ENCODE measurements at regions not wholly inside any gene's neighbourhood (a gene's known extent, or its start where the extent isn't known, plus 50 kb on each side); places are given as distances from the start of the nearest gene placed in this dataset.

DNA sequence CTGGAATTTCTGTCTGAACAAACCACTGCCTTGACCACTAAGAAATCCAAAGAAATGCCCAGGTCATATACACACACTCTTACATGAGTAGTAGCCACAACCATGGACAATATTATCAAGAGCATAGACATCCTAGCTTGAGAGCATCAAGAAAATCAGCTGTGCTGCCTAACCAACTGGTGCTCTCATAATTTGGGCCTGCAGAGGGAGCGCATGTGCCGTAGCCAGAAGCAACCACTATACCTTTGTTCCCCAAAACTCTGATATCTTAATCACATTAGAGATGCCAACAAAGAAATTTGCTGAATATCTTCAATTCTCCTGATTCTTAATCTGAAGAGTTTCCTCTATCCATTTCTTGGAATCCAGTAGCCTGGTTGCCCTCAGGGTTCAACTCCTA, 163.6 kb downstream of the ZNF674 start:
- WGBS (ENCODE audit: missing lambda C conversion rate), result 87% methylated on average over 2 of the region's 2 CpGs
- Histone ChIP-seq H3K4me2 (no peak overlapping the region), H3K9me3 (peaks cover 6% of the 10 kb centered on the region; the same call in 1 of the 3 replicates), H3K4me3 (no peak overlapping the region), H3K4me1 (peaks cover 11% of the 10 kb centered on the region; the same call in 1 of the 3 replicates), H3K27ac (peak overlapping the region in 1 of 2 experiments; percentile 55; a peak in 2 of 6 replicates)
- peak in 1 of 2 experiments; percentile 72; a peak in 3 of 6 replicates for ATAC-seq
- ChIA-PET CTCF (no interaction called here), POLR2A (no interaction called here)
- peak in 1 of 2 experiments; percentile 48 for DNase-seq (ENCODE audit: low read depth in 1 of 2, low spot score in 1 of 2)
- no peak for FAIRE-seq
- peak in 1 of 2 experiments; percentile 11; a peak in 1 of 5 replicates for TF ChIP-seq RAD21 (conservative IDR thresholded peaks at IDR 0.05 in 1 of 2, IDR thresholded peaks at IDR 0.05 in 1 of 2)
- TF ChIP-seq, protein P1, sequence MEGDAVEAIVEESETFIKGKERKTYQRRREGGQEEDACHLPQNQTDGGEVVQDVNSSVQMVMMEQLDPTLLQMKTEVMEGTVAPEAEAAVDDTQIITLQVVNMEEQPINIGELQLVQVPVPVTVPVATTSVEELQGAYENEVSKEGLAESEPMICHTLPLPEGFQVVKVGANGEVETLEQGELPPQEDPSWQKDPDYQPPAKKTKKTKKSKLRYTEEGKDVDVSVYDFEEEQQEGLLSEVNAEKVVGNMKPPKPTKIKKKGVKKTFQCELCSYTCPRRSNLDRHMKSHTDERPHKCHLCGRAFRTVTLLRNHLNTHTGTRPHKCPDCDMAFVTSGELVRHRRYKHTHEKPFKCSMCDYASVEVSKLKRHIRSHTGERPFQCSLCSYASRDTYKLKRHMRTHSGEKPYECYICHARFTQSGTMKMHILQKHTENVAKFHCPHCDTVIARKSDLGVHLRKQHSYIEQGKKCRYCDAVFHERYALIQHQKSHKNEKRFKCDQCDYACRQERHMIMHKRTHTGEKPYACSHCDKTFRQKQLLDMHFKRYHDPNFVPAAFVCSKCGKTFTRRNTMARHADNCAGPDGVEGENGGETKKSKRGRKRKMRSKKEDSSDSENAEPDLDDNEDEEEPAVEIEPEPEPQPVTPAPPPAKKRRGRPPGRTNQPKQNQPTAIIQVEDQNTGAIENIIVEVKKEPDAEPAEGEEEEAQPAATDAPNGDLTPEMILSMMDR (IDR thresholded peaks at IDR 0.05), result peak; percentile 17; the same call in 1 of the 3 replicates
- TF ChIP-seq, protein P2, sequence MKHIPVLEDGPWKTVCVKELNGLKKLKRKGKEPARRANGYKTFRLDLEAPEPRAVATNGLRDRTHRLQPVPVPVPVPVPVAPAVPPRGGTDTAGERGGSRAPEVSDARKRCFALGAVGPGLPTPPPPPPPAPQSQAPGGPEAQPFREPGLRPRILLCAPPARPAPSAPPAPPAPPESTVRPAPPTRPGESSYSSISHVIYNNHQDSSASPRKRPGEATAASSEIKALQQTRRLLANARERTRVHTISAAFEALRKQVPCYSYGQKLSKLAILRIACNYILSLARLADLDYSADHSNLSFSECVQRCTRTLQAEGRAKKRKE (CRISPR knock-in tag; IDR thresholded peaks at IDR 0.05; ENCODE audit: low read depth), result no peak

DNA sequence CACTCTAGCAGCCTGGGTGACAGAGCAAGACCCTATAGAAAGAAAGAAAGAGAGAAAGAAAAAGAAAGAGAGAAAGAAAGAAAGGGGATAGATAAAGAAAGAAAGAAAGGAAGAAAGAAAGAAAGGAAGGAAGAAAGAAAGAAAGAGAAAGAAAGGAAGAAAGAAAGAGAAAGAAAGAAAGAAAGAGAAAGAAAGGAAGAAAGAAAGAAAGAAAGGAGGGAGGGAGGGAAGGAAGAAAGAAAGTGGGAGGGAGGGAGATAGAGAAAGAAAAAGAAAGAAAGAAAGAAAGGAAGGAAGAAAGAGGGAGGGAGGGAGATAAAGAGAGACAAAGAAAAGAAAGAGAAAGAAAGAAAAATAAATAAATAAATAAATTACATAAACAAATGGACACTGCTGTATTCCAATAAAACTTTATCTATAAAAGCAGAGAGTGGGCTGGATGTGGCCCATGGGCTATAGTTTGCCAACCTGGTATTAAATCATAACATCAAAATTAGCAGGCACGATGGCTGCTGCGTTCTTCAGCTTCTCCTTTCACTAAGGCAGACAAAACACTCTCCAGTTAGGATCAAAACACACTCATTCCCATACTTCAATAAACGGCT, 165.0 kb downstream of the ZNF674 start:
- Histone ChIP-seq H3K4me1 (peaks cover 18% of the 10 kb centered on the region), H3K4me2 (no peak overlapping the region), H3K9me3 (peaks cover 6% of the 10 kb centered on the region; the same call in 1 of the 3 replicates), H3K27ac (peak overlapping the region in 1 of 2 experiments; percentile 39; a peak in 1 of 6 replicates), H3K4me3 (no peak overlapping the region)
- ChIA-PET CTCF (no interaction called here), POLR2A (no interaction called here)
- TF ChIP-seq, protein P3, sequence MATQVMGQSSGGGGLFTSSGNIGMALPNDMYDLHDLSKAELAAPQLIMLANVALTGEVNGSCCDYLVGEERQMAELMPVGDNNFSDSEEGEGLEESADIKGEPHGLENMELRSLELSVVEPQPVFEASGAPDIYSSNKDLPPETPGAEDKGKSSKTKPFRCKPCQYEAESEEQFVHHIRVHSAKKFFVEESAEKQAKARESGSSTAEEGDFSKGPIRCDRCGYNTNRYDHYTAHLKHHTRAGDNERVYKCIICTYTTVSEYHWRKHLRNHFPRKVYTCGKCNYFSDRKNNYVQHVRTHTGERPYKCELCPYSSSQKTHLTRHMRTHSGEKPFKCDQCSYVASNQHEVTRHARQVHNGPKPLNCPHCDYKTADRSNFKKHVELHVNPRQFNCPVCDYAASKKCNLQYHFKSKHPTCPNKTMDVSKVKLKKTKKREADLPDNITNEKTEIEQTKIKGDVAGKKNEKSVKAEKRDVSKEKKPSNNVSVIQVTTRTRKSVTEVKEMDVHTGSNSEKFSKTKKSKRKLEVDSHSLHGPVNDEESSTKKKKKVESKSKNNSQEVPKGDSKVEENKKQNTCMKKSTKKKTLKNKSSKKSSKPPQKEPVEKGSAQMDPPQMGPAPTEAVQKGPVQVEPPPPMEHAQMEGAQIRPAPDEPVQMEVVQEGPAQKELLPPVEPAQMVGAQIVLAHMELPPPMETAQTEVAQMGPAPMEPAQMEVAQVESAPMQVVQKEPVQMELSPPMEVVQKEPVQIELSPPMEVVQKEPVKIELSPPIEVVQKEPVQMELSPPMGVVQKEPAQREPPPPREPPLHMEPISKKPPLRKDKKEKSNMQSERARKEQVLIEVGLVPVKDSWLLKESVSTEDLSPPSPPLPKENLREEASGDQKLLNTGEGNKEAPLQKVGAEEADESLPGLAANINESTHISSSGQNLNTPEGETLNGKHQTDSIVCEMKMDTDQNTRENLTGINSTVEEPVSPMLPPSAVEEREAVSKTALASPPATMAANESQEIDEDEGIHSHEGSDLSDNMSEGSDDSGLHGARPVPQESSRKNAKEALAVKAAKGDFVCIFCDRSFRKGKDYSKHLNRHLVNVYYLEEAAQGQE (IDR thresholded peaks at IDR 0.05), result no peak
- TF ChIP-seq POLR2A (IDR thresholded peaks at IDR 0.05; ENCODE audit: low read length) (no peak), CHD4 (IDR thresholded peaks at IDR 0.05; ENCODE audit: borderline replicate concordance) (no peak), PHF8 (IDR thresholded peaks at IDR 0.05; ENCODE audit: borderline replicate concordance, low read depth) (no peak), RFX5 (IDR thresholded peaks at IDR 0.05) (no peak), POLR2AphosphoS2 (conservative IDR thresholded peaks at IDR 0.05; ENCODE audit: low read length) (no peak), FOXS1 (CRISPR knock-in tag; IDR thresholded peaks at IDR 0.05) (no peak), CBX2 (IDR thresholded peaks at IDR 0.05; ENCODE audit: borderline replicate concordance, low read depth) (no peak), KDM1A (IDR thresholded peaks at IDR 0.05; ENCODE audit: low read depth) (no peak), HDAC2 (IDR thresholded peaks at IDR 0.05) (no peak), BHLHE40 (IDR thresholded peaks at IDR 0.05; ENCODE audit: low read depth, low read length) (no peak), EHMT2 (IDR thresholded peaks at IDR 0.05; ENCODE audit: low read depth) (no peak), SREBF2 (IDR thresholded peaks at IDR 0.05) (no peak)
- TF ChIP-seq, protein P2 (CRISPR knock-in tag; IDR thresholded peaks at IDR 0.05; ENCODE audit: low read depth), result no peak
- FAIRE-seq, result no peak
- no peak for DNase-seq (ENCODE audit: low read depth in 1 of 2, low spot score in 1 of 2)
- ATAC-seq, result no peak
- 69% methylated on average over 3 of the region's 3 CpGs for WGBS (ENCODE audit: missing lambda C conversion rate)
